AG04450 (cell line): ENCODE measurements at regions not wholly inside any gene's neighbourhood (a gene's known extent, or its start where the extent isn't known, plus 50 kb on each side); places are given as distances from the start of the nearest gene placed in this dataset.

ENCODE experiments used
- CTCF ChIA-PET: fragments of 300-600, 350-600 bp; formaldehyde crosslinking; extraction: SDS; loops from one replicate; lab custom pipeline; 2022; ENCODE audit warnings: antibody characterized with exemption, inconsistent platforms; lab: Charles Lee
- POLR2A ChIA-PET: fragments of 350-600 bp; formaldehyde crosslinking; extraction: SDS; loops from one replicate; lab custom pipeline; 2021; ENCODE audit warnings: antibody characterized with exemption, inconsistent platforms; lab: Yijun Ruan, JAX
- DNase-seq: peaks from one replicate; pipeline ENCODE4 v3.0.0-alpha.2; 2011; ENCODE audit warnings: low read depth, low spot score
- H3K27ac ChIP-seq: one replicate; pipeline ENCODE4 v1.5.1; 2012; ENCODE audit warnings: low read depth, low read length, control low read depth
- H3K27me3 ChIP-seq: one replicate; pipeline ENCODE4 v1.6.0; 2012; ENCODE audit warnings: low read length; ENCODE audit not compliant: control insufficient read depth, insufficient read depth
- H3K4me3 ChIP-seq: 2 replicates; pipeline ENCODE4 v1.5.1; 2011; ENCODE audit warnings: mild to moderate bottlenecking, low read depth, low read length, control low read depth
- H3K9me3 ChIP-seq: 2 replicates; pipeline ENCODE4 v1.5.1; 2012; ENCODE audit warnings: low read length; ENCODE audit not compliant: control insufficient read depth, insufficient read depth
- TF ChIP-seq, protein P1 (sequence below): IDR thresholded peaks from 2 replicates; pipeline ENCODE4 v1.5.1; 2011; ENCODE audit warnings: low read depth, low read length, control low read depth, inconsistent platforms

DNA sequence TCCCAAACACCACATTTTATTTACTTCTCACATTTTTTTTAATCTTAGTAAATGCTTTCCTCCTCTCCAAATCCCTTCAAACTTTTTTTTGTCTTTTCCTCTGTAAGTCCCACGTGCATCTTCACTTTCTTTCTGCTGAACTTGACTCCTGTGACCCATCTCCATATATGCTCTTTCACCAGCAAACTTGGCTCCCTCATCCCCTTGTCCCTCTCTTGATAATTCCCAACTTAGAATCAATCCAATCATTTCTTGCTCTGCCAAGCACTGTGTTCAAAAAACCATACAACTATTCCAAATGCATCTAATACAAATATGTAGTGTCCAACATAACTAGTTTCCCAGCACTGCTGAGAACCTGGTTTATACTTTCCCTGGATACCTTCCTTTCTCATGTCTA, 519.4 kb downstream of the HDGFL1 start:
- no peak for DNase-seq
- TF ChIP-seq, protein P1, sequence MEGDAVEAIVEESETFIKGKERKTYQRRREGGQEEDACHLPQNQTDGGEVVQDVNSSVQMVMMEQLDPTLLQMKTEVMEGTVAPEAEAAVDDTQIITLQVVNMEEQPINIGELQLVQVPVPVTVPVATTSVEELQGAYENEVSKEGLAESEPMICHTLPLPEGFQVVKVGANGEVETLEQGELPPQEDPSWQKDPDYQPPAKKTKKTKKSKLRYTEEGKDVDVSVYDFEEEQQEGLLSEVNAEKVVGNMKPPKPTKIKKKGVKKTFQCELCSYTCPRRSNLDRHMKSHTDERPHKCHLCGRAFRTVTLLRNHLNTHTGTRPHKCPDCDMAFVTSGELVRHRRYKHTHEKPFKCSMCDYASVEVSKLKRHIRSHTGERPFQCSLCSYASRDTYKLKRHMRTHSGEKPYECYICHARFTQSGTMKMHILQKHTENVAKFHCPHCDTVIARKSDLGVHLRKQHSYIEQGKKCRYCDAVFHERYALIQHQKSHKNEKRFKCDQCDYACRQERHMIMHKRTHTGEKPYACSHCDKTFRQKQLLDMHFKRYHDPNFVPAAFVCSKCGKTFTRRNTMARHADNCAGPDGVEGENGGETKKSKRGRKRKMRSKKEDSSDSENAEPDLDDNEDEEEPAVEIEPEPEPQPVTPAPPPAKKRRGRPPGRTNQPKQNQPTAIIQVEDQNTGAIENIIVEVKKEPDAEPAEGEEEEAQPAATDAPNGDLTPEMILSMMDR: no peak
- CTCF ChIA-PET: no interaction called here
- Histone ChIP-seq H3K27me3 (no peaks in the 10 kb centered on the region), H3K9me3 (no peaks in the 10 kb centered on the region), H3K4me3 (no peak overlapping the region), H3K27ac (no peak overlapping the region)
- POLR2A ChIA-PET: no interaction called here

DNA sequence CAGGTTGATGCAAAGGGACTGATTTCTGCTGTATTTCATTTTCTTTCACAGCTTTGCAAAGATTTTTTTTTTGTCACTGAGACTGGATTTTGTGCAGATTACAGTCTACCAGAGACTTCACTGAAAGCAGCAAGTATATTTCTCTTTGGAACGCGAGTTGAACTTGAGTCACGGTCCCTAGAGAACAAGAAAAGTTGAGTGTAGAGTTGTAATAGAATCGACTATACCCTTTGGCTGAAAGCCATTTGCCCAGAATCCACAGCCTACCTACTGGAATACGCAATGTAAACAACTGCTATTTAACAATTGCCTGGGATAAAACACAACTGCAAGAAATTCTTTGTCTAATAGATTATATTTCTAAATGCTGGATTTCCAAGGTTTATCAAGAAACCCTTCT, 520.6 kb downstream of the HDGFL1 start:
- ChIA-PET POLR2A (no interaction called here), CTCF (no interaction called here)
- Histone ChIP-seq H3K4me3 (no peak overlapping the region), H3K27me3 (no peaks in the 10 kb centered on the region), H3K9me3 (no peaks in the 10 kb centered on the region), H3K27ac (no peak overlapping the region)
- no peak for DNase-seq
- TF ChIP-seq, protein P1: no peak

DNA sequence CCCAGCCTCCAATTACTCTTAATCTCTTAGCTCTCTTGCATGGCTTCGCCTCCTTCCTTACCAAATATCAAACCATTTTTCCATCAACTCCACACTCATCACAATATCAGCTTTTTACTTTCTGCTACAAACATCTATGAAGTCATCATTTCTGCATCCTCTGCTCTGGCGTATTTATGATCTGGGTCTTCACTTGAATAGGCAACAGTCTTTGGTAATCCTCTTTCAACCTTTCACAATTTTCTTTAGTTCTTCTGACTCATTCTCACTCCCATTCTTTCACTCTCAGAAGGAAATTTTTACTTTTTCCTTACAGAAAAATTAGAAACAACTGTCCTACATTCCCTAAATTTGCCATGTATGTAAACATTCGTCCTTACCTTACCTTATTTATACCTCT, 522.4 kb downstream of the HDGFL1 start:
- TF ChIP-seq, protein P1: no peak
- H3K27me3 ChIP-seq: no peaks in the 10 kb centered on the region
- 0 out of 2 replicates have a peak, but pooled peaks cover 2% of the 10 kb centered on the region for H3K9me3 ChIP-seq
- CTCF ChIA-PET: no interaction called here
- no peak overlapping the region for H3K4me3 ChIP-seq
- POLR2A ChIA-PET: no interaction called here
- H3K27ac ChIP-seq: no peak overlapping the region
- no peak for DNase-seq

DNA sequence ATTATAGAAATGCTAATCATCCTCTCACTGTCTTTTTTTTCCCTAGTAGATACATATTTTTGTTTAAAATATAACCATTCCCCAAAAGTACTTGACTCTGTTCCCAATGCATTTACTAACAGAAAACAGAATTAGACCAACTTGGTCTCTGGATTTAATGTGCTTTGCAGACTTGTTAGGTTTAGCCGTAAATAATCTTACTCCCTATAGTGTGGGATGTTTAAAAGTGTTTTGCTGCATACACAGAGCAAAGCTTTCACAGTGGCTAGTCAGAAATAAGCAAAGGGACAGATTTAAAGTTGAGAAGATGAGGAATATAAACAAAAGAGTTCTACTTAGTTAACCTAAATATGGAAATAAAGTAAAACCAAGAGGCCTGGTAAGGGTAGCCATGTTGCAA, 527.5 kb downstream of the HDGFL1 start:
- no peaks in the 10 kb centered on the region for H3K27me3 ChIP-seq
- TF ChIP-seq, protein P1: no peak
- DNase-seq: no peak
- H3K27ac ChIP-seq: no peak overlapping the region
- H3K4me3 ChIP-seq: no peak overlapping the region
- 0 out of 2 replicates have a peak, but pooled peaks cover 2% of the 10 kb centered on the region for H3K9me3 ChIP-seq
- ChIA-PET CTCF (no interaction called here), POLR2A (no interaction called here)

DNA sequence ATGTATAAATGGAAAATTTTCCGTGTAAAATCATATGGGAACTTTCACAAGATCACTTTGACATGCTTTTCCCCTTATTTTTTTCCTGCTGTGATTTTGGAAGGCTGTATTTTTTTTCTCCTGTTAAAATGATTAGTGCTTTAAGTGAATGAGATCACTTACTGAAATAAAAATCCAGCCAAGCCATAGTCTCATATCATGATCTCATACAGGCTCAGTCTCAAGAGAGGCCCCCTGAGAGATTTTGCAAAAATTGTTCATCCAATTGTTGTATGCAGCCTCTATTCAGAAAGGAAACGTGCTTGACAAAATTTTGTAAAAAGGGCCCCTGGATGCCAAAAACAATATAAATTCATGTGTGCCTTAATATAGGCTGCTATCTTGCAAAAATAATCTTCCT, 528.2 kb downstream of the HDGFL1 start:
- Histone ChIP-seq H3K4me3 (no peak overlapping the region), H3K9me3 (0 out of 2 replicates have a peak, but pooled peaks cover 2% of the 10 kb centered on the region), H3K27me3 (no peaks in the 10 kb centered on the region), H3K27ac (no peak overlapping the region)
- ChIA-PET CTCF (no interaction called here), POLR2A (no interaction called here)
- DNase-seq: no peak
- TF ChIP-seq, protein P1: no peak
